Fibroblast of lung (primary cell): ENCODE measurements at regions not wholly inside any gene's neighbourhood (a gene's known extent, or its start where the extent isn't known, plus 50 kb on each side); places are given as distances from the start of the nearest gene placed in this dataset.

Experiments
- CTCF ChIP-seq, 2 donors: IDR thresholded peaks in 1 of 2; conservative IDR thresholded peaks in 1 of 2; 1 replicate in 1 of 2; 2 replicates in 1 of 2; pipeline ENCODE4 v1.5.1; 2011 to 2012; ENCODE audit warnings: low read length in 2 of 2, control low read depth in 1 of 2, inconsistent platforms in 1 of 2, low read depth in 1 of 2, mild to moderate bottlenecking in 1 of 2
- EZH2 ChIP-seq: IDR thresholded peaks from 2 replicates; pipeline ENCODE4 v1.5.1; 2012; ENCODE audit warnings: low read length, control low read depth, mild to moderate bottlenecking; ENCODE audit errors: missing control alignments

GRCh38 chr4:64464581-64464980 lies 55.3 kb upstream of the TECRL start:
- no peak for TF ChIP-seq CTCF (conservative IDR thresholded peaks at IDR 0.05 in 1 of 2, IDR thresholded peaks at IDR 0.05 in 1 of 2; ENCODE audit: low read depth in 1 of 2, low read length in 2 of 2)
- no peak for TF ChIP-seq EZH2
